Hematopoietic multipotent progenitor cell treated with erythropoietin and hydrocortisone succinate and interleukin-3 and kit ligand, for 8 days (in vitro differentiated cells): ENCODE measurements at regions not wholly inside any gene's neighbourhood (a gene's known extent, or its start where the extent isn't known, plus 50 kb on each side); places are given as distances from the start of the nearest gene placed in this dataset.
"Not testable (repeated sequence)": the region's sequence is repeated elsewhere in the genome, so short reads cannot be mapped to it uniquely, and the experiment has no call there.

Source experiments
- DNase-seq: peaks from one replicate; pipeline ENCODE4 v3.0.0-alpha.2; 2015

DNA sequence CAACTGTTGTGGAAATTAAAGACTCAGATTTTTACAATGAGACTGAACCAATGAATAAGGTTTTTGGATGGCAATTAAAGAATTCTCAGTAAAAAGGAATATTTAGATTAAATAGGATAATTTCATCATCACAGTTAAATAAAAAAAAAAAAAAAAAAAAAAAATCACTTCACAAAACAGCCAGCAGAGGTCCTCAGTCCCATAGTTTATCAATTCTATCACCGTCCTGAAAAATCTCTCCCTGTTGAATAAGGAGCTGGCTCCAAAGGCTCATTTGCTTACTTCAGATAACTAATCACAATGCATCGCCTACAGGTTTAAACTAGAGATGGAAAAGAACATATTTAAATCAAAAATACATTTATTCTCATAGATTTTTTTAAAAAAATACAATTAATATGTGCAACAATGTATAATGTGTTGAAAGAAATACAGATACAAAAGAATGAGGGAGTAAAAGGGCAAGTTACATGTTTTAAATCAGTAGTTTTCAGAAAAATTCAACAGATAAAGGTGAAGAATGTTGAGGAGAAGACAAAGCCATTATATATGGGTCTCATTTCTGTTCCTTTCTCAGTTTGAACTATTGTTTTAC lies 175.8 kb upstream of the CHD1 start:
- DNase-seq, result peak; percentile 59

DNA sequence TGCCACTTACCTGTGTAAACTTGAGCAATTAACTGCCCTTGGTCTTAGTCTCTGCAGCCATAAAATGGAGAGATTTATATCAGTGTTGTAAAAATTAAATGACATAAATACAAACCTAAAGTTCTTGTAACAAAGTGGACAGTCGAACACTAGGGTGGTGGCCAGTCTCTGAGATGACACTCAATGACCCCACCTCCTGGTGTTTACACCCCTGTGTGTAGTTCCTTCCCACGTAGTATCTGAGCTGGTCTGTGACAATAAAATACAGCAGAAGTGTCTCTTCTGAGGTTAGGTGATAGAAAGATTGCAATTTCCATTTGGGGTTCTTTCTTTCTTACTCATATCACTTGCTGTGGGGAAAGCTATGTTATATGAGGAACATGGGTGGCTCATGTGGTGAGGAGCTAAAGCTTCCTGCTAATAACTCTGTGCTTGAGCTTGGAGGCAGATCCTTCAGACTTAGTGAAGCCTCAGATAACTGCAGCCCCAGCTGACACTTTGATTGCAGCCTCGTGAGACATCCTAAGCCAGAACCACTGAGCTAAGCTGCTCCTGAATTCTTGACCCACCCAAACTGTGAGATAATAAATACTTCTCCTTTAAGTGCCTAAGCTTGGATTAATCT lies 173.4 kb upstream of the CHD1 start:
- no peak for DNase-seq

DNA sequence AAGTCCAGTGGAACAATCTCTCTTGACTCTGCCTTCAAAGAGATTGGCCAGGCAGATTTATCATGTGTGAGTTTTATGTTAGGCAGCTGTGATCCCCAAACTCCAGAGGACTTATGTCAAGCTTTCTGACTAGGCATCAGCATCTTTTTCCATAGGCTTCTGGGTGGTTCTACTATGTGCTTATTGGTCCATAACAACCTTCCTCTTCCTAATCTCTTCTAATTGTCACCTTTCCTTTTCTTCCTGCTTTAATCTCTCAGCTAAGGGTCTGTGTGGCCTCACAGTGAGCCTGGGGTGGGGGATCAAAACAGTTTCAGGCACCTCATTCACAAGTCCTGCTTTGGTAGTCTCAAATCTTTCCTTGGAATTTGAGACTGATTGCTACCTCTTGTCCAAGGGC lies 170.9 kb upstream of the CHD1 start:
- no peak for DNase-seq

DNA sequence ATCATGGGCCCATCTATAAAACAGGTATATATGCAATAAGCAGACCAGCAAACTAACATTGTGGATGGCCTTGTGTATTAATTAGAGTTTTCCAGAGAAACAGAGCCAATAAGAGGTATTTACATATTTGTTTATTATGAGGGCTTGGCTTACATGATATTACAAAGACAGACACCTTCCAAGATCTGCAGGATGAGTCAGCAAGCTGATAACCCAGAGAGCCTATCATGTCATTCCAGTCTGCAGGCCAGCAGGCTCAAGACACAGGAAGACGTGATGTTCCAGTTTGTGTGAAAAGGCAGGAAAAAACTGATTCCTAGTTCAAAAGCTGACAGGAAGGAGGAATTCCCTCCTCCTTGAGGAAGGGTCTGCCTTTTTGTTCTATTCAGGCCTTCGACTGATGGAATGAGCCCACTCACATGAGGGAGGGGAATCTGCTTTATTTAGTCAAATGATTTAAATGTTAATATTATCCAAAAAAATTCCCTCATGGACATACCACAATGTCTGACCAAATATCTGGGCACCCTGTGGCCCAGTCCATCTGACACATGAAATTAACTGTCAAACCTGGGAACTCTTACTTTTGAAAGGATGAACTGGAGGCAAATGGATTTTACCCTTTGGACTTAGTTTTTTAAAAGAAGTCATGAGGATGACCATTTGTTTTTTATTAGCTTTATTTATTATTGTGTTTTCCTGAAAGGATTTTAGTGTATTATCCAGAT lies 161.2 kb upstream of the CHD1 start:
- peak; percentile 25 for DNase-seq

DNA sequence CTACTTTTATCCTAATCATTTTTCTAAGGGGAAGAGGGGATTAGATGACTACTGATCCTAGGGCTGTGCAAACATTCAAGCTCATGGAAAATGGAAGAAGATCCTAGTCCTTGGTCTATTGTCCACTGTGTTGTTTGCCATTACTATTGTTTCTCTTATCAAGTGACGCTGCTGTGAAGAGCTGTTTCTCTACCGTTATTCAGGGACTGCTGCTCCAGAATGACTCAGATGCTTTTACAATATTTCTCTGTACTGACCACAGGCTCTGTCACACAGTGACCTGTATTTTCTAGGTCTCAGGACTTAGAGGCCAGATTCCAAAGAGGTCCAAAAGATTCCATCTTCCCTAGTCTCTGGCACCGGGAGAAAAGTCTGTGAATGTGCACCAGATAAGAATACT lies 159.5 kb upstream of the CHD1 start:
- DNase-seq, result no peak

DNA sequence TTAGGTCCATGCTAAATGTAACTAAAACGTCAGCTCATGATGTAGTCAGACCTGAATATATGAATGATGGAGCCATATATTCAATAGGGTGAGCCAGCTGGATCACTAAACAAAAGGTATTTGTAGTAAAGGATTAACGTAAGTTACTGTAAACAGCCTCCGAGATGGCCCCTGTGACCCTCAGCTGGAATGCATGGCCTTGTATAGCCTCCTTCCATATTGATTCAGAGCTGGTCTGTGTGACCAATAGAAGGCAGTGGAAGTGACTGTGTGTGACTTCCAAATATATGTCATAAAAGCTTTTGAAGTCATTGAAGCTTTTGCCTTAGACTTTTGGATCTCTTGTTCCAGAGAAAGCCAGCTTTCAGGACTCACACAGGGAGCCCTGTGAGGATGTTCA lies 154.4 kb upstream of the CHD1 start:
- DNase-seq, result no peak

DNA sequence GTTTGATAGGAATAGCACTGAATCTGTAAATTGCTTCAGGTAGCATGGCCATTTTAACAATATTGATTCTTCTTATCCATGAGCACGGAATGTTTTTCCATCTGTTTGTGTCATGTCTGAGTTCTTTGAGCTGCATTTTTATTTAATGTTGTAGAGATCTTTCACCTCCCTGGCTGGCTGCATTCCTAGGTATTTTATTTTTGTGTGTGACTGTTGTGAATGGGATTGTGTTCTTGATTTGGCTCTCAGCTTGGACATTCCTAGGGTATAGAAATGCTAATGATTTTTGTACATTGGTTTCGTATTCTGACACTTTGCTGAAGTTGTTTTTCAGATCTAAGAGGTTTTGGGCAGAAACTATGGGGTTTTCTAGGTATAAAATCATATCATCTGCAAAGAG lies 152.9 kb upstream of the CHD1 start:
- no peak for DNase-seq

DNA sequence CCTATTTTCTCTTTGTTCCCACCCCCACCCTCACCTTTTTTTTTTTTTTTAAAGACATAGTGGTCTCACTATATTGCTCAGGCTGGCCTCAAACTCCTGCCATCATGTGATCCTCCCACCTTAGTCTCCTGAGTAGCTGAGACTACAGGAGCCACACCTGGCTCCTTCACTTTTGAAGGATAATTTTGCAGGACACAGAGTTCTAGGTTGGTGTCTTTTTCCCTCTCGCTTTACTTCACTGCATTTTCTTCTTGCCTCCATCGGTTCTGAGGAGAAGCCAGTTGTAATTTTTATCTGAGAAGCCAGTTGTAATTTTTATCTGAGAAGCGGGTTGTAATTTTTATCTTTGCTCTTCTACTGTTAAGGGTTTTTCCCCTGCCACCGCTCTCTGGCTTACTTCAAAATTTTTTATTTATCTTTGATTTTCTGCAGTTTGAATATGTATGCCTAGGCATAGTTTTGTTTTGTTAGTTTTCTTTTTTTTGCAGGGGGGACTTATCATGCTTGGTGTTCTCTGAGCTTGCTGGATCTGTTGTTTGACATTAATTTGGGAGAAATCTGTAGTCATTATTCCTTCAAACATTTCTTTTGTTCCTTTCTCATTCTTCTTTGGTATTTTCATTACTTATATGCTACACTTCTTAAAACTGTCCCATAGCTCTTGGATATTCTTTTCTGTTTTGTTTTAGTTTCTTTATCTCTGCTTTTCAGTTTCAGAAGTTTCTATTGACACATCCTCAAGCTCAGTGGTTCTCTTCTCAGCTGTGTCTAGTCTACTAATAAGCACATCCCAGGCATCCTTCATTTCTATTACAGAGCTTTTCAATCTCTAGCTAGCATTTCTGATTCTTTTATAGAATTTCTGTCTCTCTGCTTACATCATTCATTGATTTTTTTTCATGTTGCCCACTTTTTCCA lies 148.2 kb upstream of the CHD1 start:
- DNase-seq, result peak; percentile 84

DNA sequence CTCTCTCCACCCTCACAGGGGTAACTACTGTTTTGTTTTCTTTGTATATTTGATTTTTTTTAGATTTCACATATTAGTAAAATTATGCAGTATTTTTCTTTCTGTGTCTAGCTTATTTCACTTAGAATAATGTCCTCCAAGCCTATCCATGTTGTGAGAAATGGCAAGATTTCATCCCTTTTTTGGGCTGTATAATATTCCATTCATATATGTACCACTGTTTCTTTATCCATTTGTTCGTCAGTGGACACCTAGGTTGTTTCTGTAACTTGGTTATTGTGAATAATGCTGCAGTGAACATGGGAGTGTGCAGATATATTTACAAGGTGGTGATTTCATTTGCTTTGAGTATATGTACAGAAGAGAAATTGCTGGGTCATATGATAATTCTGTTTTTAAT lies 144.0 kb upstream of the CHD1 start:
- no peak for DNase-seq

DNA sequence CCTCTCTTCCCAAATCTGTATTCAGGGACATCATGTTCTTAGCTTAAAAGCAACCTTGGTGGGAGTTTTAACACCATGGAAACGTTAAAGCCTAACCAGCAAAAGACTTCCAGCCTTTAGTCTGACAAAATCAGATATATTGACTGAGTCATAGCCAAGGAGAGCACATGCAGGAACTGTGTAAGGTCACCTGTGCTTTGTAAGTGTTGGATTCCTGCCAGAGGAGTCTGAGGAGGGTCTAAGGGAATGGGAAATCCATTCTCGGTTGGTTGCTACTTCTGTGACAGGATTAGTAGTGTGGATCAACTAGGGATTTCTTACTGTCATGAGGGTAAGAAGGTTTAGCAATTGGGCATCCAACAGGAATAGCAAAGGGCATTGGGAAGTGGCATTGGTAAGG lies 142.0 kb upstream of the CHD1 start:
- DNase-seq, result no peak

DNA sequence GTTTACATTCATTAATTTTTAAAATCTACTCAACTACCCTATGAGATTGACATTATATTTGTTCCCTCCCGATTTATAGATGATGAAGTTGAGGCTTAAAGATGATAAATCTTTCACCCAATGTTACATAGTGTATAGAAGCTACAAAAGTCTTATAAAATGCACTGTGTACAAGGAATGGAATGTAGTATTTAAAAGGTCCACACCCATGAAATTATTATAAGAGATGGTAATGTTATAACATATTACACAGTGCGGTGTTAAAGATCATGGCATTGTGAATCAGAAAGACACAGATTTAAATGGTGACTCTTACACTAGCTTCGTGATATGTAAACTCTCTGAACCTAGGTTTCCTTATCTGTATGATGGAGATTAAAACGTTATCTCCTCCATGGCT lies 141.6 kb upstream of the CHD1 start:
- no peak for DNase-seq

DNA sequence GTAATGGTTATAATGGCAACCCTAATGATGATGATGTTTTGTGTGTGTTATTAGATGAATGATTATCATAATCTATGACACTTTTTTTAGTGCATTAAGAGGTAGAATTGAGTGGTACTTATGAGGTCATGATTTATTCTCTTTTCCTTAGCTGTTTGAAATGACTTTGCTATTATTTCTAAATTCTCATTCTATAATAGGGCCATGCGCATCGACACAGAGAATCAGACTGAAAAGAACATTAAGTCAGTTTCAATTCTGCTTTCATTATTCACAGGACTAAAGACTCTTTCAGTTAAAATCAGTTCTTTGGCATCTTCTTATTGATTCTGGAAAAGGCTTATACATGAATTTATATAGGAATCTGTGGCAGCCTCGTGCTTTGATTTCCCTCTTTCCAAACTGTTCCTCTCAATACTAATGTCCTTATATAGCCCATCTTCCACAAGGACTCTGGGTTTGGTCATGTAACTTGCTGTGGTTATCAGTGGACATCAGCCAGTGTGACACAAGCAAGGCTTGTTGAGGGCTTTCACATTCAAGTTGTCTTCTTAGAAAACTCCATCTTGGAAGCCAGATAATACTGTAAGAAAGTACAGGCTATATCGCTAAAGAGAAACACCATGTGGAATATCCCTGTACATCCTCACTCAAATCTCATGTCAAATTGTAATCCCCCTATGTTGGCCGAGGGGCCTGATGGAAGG lies 140.3 kb upstream of the CHD1 start:
- no peak for DNase-seq

DNA sequence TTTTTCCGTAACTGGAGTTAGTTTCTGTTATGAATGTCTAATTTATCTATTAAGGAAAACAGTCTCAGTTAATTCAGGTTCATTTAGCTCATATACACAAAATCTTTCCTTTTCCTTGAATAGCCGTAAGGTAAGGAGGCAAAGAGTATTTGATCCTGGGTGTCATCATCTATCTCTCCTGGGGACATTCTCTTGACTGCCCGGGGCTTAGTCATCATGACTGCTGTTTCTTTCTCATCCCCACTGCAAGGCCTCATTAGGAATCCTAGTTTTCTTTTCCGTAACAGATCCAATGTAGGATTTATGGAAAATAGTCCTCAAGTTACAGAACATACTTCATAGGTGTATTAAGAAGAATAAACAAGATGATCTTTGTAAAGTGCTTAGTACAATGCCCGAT lies 134.9 kb upstream of the CHD1 start:
- DNase-seq, result no peak

DNA sequence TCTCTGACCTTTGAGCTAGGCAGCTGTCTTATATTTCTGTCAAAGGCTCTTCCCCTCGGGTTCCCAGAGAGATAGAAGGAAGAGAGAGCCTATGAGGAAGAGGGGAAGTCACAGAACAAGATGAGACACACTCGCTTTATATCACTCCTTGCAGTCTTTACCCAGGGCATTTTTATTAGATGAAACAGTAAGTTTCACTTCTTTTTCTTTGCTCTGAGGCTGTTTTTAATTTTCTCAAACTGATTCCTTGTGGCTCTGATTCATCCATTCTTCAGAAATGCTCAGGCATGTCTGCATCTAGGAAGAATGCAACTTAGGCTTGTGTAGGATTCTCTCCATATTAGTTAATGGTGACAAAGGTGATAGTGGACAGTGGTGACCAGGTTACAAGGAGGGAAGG lies 132.9 kb upstream of the CHD1 start:
- DNase-seq, result no peak

DNA sequence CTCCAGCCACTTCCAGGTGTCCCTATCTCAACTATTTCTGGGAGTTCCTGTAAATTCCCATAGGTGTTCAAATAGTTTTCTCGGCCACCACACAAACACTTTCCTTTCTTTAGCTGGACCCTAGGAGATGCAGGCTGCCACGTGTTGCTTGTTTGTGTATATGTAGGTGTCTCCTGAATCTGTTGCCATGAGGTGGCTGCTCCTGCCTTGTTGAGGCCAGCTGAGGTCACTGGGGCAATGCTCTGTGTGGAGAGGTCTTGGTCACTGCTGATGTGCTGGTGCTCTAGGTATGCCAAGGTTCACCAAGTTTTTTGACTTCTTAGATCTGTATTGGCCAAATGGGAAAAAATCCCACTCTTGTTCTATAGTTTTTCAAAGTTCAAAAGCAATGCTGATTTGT lies 132.5 kb upstream of the CHD1 start:
- DNase-seq, result no peak

DNA sequence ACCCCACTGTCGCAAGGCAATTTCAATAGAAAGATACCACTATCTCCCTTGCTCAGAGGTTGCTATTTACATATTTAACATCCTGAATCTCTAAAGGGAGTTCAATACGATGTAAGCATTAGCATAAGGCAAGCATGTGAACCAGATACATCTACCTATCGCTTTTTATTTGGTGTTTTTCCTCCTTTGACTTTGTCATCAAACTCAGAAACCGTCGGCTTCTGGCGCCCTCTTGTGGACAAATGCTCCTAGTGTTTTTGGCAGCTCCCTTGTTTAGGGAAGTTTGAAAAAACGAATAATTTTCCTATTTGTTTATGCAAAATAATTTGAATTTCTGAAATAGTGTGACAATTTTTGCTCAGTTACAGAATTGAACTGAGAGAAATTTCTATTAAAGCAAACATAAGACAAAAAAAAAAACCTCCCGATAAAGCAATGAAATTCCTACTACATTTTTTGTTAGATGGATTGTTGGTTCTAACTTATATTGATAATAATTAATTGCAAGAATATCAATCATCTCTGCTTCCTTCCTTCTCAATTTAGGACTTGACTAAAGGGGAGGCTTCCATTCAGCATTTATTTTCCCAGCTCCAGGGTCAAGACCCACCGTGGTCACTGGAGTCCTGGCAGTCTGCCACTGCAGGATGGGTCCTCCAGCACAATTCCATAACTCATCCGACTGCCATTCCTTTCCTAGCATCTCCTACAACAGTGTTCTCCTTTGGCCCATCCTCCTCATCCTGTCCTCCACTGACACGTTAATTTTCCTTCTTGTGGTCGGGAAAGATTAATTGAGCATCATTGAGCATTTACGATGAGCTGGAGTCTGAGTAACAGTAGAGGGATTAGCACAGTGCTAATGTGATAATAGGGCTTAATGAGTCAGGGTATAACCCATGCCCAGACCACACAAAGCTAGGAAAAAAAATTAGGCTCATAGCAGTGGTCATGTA lies 131.8 kb upstream of the CHD1 start:
- peak; percentile 85 for DNase-seq

DNA sequence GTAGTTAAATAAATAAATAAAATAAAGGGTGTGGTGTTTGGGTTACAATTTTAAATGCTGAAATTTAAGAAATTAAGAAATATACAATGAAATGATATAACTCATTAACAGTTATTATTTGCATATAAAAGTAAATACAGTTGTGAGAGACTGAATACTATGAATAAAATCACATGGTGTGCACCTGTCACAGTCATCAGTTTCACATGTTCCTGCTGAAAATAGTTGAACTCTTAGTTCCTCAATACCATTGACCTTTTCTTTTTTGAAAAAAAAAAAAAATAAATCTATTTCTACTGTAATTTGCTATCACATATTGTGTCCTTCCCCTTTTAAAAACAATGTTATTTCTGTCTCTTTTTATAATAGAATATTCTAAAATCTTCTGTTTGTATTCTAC lies 130.9 kb upstream of the CHD1 start:
- no peak for DNase-seq

DNA sequence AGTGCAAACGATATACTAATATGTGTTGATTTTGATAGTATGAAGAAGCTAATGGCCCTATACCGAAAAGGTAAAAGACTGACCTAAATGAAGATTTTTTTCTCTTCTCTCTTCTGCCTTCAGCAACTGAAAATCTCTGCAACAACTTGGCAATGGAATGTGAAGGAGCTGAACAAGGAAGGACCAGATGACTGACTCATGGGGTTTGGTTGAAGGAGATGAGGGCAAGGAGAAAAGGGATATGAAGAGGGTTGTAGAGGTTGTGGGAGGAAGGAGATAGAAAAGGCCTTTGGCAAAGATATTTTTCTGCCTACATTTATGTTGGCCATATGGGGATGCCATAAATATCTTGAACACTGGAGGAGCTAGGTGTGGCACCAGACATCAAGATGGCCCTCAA lies 129.7 kb upstream of the CHD1 start:
- DNase-seq, result no peak

DNA sequence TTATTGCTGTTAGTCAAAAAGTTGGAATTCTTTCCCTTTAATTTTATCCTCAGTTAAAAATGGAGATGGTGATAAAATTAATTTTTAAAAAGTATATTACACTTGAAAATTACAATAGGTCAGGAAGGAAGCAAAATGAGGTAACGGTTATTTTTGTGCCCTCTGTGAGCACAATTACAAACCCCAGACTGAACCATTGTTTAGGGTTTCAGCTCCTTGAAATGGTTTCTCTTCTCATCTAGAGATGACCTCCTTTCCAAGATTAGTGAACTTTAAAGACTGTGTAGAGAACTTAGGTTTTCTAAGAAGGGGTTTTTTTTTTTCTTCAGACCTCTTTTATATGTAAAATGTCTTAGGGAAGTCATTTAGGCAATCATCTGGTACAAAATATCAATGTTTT lies 126.2 kb upstream of the CHD1 start:
- DNase-seq, result no peak

DNA sequence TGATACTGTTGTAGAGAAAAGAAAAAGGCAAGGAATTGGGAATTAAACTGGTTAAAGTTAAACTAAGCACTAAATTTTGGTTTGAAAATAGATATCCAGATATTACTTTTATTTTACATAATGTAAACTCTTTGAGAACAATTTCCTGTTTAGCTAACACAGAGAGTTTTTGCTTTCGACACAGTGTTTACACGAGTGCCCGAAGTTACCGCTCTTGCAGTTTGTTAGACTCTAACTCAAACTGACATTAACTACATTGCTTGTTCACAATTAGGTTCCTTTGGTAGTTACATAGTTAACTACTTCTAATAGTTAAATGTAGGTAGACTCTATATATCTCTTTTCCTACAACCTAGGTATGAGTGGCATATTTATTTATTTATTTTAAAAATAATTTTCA lies 117.1 kb upstream of the CHD1 start:
- DNase-seq, result no peak

DNA sequence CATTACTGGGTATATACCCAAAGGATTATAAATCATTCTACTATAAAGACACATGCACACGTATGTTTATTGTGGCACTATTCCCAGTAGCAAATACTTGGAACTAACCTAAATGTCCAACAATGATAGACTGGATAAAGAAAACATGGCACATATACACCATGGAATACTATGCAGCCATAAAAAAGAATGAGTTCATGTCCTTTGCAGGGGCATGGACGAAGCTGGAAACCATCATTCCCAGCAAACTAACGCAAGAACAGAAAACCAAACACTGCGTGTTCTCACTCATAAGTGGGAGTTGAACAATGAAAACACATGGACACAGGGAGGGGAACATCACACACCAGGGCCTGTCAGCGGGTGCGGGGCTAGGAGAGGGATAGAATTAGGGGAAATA lies 114.5 kb upstream of the CHD1 start:
- not testable (repeated sequence) for DNase-seq

DNA sequence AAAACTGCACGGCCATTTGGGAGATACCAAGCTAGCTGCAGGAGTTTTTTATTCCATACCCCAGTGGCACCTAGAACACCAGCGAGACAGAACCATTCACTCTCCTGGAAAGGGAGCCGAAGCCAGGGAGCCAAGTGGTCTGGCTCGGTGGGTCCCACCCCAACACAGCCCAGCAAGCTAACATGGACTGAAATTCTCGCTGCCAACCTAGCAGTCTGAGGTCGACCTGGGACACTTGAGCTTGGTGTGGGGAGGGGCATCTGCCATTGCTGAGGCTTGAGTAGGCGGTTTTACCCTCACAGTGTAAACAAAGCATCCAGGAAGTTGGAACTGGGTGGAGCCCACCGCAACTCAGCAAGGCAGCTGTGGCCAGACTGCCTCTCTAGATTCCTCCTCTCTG lies 108.9 kb upstream of the CHD1 start:
- peak; percentile 61 for DNase-seq
